Loucy (cell line): ENCODE measurements at regions not wholly inside any gene's neighbourhood (a gene's known extent, or its start where the extent isn't known, plus 50 kb on each side); places are given as distances from the start of the nearest gene placed in this dataset.

ENCODE experiments used
- EZH2phosphoT487 ChIP-seq: fragments of 200-600 bp; IDR thresholded peaks from 2 replicates; pipeline ENCODE4 v1.6.1; 2018; ENCODE audit warnings: antibody characterized with exemption, mild to moderate bottlenecking, moderate library complexity, borderline replicate concordance
- TF ChIP-seq, protein P1 (sequence below): fragments of 200-600 bp; sonication (generic); conservative IDR thresholded peaks from 2 replicates; pipeline ENCODE4 v1.5.1; 2014; ENCODE audit warnings: mild to moderate bottlenecking, antibody characterized with exemption, low read length

DNA sequence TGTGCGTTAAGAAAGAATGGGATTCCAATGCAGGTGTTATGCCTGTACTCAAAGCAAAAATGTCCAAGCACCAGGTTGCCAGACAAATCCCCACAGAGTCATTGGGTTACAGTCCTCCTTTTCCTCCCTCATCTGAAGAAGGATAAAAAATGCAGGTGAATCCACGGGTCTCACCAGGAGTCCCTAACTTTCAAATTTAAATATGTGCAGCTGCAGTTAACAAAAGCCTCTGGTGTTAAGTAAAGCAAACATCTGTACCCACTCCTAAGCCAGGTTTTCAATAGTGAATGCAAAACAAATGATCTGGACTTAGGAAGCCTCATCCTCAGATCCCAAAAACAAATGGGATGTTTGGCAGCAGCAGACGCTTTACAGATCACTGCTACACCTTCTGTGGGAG, 70.4 kb upstream of the SETMAR start:
- TF ChIP-seq, protein P1, sequence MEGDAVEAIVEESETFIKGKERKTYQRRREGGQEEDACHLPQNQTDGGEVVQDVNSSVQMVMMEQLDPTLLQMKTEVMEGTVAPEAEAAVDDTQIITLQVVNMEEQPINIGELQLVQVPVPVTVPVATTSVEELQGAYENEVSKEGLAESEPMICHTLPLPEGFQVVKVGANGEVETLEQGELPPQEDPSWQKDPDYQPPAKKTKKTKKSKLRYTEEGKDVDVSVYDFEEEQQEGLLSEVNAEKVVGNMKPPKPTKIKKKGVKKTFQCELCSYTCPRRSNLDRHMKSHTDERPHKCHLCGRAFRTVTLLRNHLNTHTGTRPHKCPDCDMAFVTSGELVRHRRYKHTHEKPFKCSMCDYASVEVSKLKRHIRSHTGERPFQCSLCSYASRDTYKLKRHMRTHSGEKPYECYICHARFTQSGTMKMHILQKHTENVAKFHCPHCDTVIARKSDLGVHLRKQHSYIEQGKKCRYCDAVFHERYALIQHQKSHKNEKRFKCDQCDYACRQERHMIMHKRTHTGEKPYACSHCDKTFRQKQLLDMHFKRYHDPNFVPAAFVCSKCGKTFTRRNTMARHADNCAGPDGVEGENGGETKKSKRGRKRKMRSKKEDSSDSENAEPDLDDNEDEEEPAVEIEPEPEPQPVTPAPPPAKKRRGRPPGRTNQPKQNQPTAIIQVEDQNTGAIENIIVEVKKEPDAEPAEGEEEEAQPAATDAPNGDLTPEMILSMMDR = no peak
- TF ChIP-seq EZH2phosphoT487 = no peak
